ENCODE measurements at regions not wholly inside any gene's neighbourhood (a gene's known extent, or its start where the extent isn't known, plus 50 kb on each side); places are given as distances from the start of the nearest gene placed in this dataset.

- no peak for DNase-seq (ENCODE audit: low read depth in 2 of 2)
Observed at GRCh38 chr5:74382123-74382855, 258.2 kb downstream of the ENC1 start.

GRCh38 chr5:74380193-74380592 lies 260.3 kb downstream of the ENC1 start:
- DNase-seq (ENCODE audit: low read depth in 2 of 2) = no peak

- no peak for DNase-seq (ENCODE audit: low read depth in 2 of 2)
Observed at GRCh38 chr5:74378464-74378863, 262.1 kb downstream of the ENC1 start.

- DNase-seq (ENCODE audit: low read depth in 2 of 2) = no peak
Observed at GRCh38 chr5:74376187-74376586, 264.3 kb downstream of the ENC1 start.

GRCh38 chr5:74375271-74375670 lies 265.3 kb downstream of the ENC1 start:
- no peak for DNase-seq (ENCODE audit: low read depth in 2 of 2)

GRCh38 chr5:74374656-74375055 lies 265.9 kb downstream of the ENC1 start:
- DNase-seq (ENCODE audit: low read depth in 2 of 2) = no peak

GRCh38 chr5:74373076-74373475 lies 267.5 kb downstream of the ENC1 start:
- no peak for DNase-seq (ENCODE audit: low read depth in 2 of 2)

DNA sequence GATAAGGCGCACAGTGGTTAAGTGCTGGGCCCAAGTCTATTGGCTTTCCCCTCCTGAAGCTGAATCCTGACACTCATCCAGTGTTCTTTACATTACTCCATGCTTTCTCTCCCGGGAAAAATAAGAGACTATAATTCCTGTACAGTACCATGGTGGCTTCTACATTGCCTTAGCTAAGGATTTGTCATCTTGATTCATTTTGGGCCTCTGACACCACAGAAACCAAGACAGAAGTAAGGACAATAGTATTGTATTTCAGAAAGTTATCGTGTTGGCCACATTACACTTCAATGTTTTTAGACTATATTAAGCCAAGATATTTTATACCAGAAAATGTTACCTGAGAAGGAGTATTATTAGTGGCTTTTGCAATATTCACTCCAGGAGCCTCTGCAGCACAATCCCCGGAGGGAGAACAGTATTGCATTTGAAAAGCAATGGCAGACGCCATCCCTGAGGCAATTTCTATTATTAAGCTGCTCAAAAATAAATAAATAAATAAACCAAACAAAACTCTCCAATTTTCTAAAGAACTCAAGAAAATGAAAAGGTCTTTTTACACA lies 267.9 kb downstream of the ENC1 start:
- DNase-seq (ENCODE audit: low read depth in 2 of 2) = no peak

- DNase-seq (ENCODE audit: low read depth in 2 of 2) = no peak
Observed at GRCh38 chr5:74372051-74372450, 268.5 kb downstream of the ENC1 start.

GRCh38 chr5:74371621-74372020 lies 268.9 kb downstream of the ENC1 start:
- no peak for DNase-seq (ENCODE audit: low read depth in 2 of 2)

- DNase-seq (ENCODE audit: low read depth in 2 of 2) = no peak
Observed at GRCh38 chr5:74370168-74370567, 270.4 kb downstream of the ENC1 start.

GRCh38 chr5:74369173-74369572 lies 271.4 kb downstream of the ENC1 start:
- DNase-seq (ENCODE audit: low read depth in 2 of 2) = no peak

- DNase-seq (ENCODE audit: low read depth in 2 of 2) = no peak
Observed at GRCh38 chr5:74367934-74368333, 272.6 kb downstream of the ENC1 start.

- no peak for DNase-seq (ENCODE audit: low read depth in 2 of 2)
Observed at GRCh38 chr5:74367241-74367733, 273.2 kb downstream of the ENC1 start.

DNA sequence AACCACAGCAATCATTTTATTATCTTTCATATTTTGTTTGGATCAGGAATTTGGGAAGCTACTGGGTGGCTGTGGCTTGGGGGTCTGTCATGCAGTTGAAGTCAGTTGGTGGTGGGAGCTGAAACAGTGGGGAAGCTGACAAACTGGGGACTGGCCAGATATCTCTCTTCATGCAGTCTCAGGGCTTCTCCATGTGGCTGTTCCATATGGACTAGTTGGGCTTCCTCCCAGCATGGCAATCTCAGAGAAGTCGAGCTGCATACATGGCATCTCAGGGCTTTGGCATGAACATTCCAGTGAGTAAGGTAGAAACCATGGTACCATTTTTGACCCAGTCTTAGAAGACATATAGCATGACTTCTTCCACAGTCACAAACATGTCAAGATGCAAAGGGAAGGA lies 274.8 kb downstream of the ENC1 start:
- no peak for DNase-seq (ENCODE audit: low read depth in 2 of 2)

DNA sequence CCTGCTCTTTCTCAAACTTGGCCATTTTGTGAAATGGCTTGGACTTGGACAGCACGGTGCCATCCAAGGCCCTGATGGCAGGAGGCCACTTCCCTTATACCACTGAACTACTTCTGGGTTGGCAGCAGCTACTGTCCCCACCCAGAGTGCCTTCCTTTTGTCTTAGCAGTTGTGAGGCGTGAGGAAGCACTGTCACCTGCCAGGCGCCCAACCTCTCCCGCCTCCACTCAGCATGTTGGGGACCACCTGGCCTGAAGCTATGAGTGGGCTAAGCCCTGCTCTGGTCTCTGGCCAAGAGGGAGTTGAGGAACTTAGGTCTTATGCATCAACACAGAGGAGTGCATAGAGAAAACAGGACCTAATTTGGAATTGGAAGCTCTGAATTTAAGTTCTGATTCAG lies 276.0 kb downstream of the ENC1 start:
- no peak for DNase-seq (ENCODE audit: low read depth in 2 of 2)

- DNase-seq (ENCODE audit: low read depth in 2 of 2) = no peak
Observed at GRCh38 chr5:74363603-74364205, 276.8 kb downstream of the ENC1 start.

- DNase-seq (ENCODE audit: low read depth in 2 of 2) = no peak
Observed at GRCh38 chr5:74361406-74362358, 278.8 kb downstream of the ENC1 start.

DNA sequence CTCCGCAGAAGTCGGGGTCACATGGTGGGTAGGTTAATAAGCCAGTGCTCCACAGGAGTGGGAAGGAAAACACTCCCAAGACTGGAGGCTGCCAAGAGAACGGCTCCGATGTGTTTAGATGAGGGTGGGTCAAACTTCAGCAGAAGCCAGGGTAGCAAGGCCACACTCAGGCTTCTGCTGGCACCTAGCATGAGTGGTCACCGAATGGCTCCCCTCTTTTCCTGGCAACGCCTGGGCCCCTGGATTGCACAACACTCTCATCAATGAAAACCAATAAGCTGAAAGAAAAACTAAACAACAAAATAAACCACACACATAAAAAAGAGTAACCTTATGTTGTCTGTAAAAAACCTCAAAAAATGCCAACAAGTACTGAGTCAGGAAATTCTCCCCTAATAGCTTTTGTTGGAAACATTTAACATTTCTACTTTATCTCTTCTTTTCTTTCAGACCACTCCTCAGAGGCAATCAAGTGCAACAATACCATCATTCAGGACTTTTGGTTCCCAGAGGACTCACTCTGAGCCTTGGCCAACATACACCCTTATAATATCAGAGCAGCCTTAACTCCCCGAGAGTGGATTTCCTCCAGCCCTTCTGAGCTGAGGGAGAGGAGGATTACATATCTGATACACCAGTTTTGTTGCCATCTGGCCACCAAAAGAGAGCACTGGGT lies 279.9 kb downstream of the ENC1 start:
- no peak for DNase-seq (ENCODE audit: low read depth in 2 of 2)

GRCh38 chr5:74357827-74358226 lies 282.7 kb downstream of the ENC1 start:
- DNase-seq (ENCODE audit: low read depth in 2 of 2) = no peak

DNA sequence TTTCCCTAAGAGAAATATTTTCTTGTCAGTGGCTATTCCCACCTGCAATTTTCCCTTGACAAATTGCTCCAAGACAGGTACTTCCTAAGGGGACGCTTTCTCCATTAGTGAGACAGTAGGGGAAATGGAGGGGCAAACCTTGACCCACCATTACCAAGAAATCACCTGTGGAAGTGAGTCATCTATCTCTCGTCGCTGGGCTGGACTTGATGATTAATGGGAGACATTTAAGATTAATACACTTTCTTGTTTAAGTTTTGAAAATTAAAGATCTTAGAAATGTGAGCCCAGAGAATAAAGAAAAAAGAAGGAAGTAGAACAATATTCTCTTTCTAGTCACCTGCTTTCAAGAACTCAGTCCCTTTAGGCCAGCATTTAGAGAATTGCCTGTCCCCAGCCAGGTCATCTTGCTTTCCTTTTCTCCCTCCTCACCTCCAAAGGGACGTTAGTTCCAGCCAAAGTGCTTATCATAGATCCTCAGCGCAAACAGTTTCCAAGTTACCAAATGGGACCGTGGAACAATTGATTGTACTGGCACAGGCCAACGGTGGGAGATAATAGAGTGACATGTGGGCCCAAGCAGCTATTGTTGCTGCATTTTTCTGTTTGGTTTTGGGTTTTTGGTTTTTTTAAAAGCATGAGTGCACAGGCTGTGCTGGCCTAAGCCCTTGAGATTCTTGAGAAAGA lies 284.4 kb downstream of the ENC1 start:
- no peak for DNase-seq (ENCODE audit: low read depth in 2 of 2)
